ENCODE measurements at regions not wholly inside any gene's neighbourhood (a gene's known extent, or its start where the extent isn't known, plus 50 kb on each side); places are given as distances from the start of the nearest gene placed in this dataset.

DNA sequence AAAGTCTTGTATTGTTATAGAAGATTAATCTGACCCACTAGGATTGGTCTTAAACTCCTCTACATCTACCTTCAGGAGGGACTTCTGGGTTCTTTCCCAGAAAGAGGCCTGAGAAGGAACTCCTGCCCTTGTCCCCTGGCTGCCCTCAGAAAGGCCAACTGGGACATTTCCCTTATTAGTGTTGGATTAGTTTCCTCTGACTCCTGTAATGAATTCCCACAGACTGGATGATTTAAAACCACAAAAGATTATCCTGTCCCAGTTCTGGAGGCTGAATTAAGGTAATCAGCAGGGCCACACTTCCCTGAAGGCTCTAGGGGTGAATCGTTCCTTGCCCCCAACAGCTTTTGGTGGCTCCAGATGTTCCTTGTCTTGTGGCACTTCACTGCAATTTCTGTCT lies 102.8 kb upstream of the NMNAT3 start:
- DNase-seq (ENCODE audit: low spot score, unreplicated experiment) = no peak
- TF ChIP-seq, protein P1, sequence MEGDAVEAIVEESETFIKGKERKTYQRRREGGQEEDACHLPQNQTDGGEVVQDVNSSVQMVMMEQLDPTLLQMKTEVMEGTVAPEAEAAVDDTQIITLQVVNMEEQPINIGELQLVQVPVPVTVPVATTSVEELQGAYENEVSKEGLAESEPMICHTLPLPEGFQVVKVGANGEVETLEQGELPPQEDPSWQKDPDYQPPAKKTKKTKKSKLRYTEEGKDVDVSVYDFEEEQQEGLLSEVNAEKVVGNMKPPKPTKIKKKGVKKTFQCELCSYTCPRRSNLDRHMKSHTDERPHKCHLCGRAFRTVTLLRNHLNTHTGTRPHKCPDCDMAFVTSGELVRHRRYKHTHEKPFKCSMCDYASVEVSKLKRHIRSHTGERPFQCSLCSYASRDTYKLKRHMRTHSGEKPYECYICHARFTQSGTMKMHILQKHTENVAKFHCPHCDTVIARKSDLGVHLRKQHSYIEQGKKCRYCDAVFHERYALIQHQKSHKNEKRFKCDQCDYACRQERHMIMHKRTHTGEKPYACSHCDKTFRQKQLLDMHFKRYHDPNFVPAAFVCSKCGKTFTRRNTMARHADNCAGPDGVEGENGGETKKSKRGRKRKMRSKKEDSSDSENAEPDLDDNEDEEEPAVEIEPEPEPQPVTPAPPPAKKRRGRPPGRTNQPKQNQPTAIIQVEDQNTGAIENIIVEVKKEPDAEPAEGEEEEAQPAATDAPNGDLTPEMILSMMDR (IDR thresholded peaks at IDR 0.05; ENCODE audit: unreplicated experiment) = no peak
- Mint-ChIP-seq H3K27me3 (peaks cover 8% of the 10 kb centered on the region), H3K9me3 (ENCODE audit: low read depth) (no peaks in the 10 kb centered on the region), H3K4me3 (ENCODE audit: low read depth) (no peak overlapping the region), H3K36me3 (ENCODE audit: insufficient read depth) (no peaks in the 10 kb centered on the region), H3K4me1 (ENCODE audit: low read depth) (no peaks in the 10 kb centered on the region), H3K27ac (no peak overlapping the region)

DNA sequence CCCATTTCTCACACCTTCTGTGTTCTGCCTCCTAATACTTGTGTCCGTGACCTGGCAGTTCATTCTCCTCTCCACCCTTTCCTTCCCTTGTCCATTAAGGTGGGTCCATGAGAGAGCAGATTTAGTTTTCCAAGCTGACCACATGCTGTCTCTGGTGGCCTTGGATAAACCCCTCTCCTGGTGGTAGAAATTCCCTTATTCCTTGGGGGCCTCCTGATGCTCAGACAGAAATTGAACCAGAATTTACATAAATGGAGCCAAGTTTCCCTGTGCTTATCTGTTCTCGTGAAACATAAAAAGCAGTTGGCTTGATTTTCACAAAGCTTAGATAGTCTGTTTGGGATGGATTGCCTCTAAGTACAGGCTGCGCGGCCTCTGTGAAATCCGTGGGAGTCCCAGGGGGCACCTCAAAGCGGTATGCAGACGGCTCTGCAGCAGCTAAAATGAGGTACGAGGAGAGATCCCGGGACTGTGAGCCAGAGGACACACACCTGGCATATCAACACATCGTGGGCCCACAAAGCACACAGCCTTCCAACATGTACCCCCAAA lies 101.0 kb upstream of the NMNAT3 start:
- TF ChIP-seq, protein P1 (IDR thresholded peaks at IDR 0.05; ENCODE audit: unreplicated experiment) = no peak
- Mint-ChIP-seq H3K27me3 (peaks cover 3% of the 10 kb centered on the region), H3K27ac (no peak overlapping the region), H3K4me3 (ENCODE audit: low read depth) (no peak overlapping the region), H3K36me3 (ENCODE audit: insufficient read depth) (no peaks in the 10 kb centered on the region), H3K4me1 (ENCODE audit: low read depth) (peaks cover 4% of the 10 kb centered on the region), H3K9me3 (ENCODE audit: low read depth) (no peaks in the 10 kb centered on the region)
- DNase-seq (ENCODE audit: low spot score, unreplicated experiment) = no peak

DNA sequence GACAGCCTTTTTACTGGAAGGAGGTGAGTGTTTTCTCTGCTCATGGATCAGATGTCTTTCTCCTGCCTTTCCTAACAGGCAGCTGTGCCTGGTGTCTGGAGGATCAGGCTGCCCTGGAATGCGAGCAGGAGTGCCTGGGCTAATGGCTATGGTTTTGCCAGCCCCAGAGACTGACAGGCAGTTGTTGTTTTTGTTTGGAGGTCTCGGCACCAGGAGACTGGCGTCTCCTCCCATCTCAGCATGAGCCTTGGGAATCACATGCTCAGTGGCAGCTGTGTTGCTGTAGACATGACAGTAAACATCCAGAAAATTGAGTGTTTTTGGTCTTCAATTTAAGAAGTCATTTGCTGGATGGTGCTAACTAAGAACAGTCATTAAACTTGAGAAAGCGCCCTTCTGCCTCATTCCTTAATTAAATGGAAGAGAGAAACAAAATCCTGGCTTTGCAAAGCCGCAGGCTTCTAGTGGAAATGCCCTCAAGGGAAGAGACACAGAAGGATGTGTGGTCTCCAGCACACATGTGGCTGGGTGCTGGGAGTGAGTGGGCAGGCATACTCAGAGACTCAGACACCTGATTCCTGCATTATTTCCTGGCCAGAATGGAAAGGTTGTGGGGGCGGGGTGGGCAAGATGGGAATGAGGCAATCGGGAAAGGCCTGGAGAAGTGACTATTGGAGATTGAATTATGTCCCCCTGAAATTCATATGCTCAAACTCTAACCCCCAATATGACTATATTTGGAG lies 97.0 kb upstream of the NMNAT3 start:
- Mint-ChIP-seq H3K4me1 (ENCODE audit: low read depth) (peaks cover 23% of the 10 kb centered on the region), H3K36me3 (ENCODE audit: insufficient read depth) (no peaks in the 10 kb centered on the region), H3K27ac (peak overlapping the region; percentile 31), H3K27me3 (peaks cover 3% of the 10 kb centered on the region), H3K9me3 (ENCODE audit: low read depth) (no peaks in the 10 kb centered on the region), H3K4me3 (ENCODE audit: low read depth) (no peak overlapping the region)
- no peak for DNase-seq (ENCODE audit: low spot score, unreplicated experiment)
- TF ChIP-seq, protein P1 (IDR thresholded peaks at IDR 0.05; ENCODE audit: unreplicated experiment) = no peak

DNA sequence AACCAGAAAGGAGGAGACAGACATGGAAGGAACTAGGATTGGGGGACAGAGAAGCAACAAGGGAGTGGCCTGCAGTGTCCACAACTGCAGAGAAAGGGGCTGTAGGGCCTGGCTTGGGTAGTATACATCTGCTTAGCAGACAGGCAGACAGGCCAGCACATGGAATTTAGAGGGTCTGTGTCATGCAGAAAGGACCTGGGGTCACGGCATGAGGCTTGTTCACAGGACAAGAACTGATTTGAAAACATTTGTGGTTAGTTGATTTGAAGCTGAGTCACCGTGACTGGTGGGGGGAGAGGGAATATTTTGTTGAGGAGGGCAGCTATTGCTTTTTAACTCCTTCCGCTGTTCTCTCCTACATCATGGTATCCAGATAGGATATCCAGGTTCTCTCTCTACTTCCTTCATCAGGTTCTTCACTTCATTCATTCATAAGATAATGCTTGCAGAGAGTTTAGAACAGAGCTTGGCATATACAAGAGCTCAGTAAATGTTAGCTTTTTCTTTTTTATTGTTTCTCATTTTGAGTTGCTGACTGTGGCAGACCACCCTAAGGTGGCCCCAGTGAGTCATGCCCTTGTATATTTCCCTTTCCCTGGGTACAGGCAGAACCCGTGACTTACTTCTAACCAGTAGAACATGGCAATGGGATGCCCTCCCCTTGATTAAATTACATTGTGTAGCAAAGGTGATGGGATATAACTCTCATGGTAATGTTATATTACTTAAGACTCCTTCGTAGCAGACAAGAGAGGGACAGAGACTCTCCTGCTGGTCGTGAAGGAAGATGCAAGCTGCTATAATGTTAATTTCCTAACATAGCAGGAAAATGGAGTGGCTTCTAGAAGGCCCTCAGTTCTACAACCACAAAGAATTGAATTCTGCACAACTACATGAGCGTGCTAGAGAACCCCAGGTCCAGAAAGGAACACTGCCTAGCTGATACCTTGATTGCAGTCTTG lies 95.0 kb upstream of the NMNAT3 start:
- no peak overlapping the region for H3K27ac Mint-ChIP-seq
- H3K9me3 Mint-ChIP-seq (ENCODE audit: low read depth) = no peaks in the 10 kb centered on the region
- no peak for DNase-seq (ENCODE audit: low spot score, unreplicated experiment)
- TF ChIP-seq, protein P1 (IDR thresholded peaks at IDR 0.05; ENCODE audit: unreplicated experiment) = no peak
- H3K4me1 Mint-ChIP-seq (ENCODE audit: low read depth) = peaks cover 27% of the 10 kb centered on the region
- H3K36me3 Mint-ChIP-seq (ENCODE audit: insufficient read depth) = no peaks in the 10 kb centered on the region
- no peak overlapping the region for H3K4me3 Mint-ChIP-seq (ENCODE audit: low read depth)
- peaks cover 2% of the 10 kb centered on the region for H3K27me3 Mint-ChIP-seq

DNA sequence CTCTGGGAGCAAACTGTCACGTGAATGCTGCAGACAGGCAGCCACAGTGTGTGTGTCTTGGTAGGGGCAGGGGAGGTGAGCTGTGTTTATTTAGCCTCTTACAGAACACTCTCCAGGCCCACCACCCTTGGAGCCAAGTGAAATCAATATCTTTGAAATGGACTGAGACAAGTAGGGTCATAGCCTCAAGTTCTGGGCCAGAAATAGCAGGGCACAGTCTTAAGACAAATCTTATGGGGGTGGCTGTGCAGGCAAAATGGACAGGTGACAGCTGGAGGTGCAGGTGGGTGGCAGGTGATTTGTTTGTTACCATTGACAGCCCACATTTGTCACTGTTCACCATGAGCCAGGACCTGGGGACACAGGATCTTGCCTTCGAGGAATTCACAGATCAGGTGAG lies 93.6 kb upstream of the NMNAT3 start:
- H3K27me3 Mint-ChIP-seq = peaks cover 2% of the 10 kb centered on the region
- TF ChIP-seq, protein P1 (IDR thresholded peaks at IDR 0.05; ENCODE audit: unreplicated experiment) = no peak
- DNase-seq (ENCODE audit: low spot score, unreplicated experiment) = no peak
- H3K27ac Mint-ChIP-seq = no peak overlapping the region
- no peaks in the 10 kb centered on the region for H3K9me3 Mint-ChIP-seq (ENCODE audit: low read depth)
- peaks cover 27% of the 10 kb centered on the region for H3K4me1 Mint-ChIP-seq (ENCODE audit: low read depth)
- no peak overlapping the region for H3K4me3 Mint-ChIP-seq (ENCODE audit: low read depth)
- H3K36me3 Mint-ChIP-seq (ENCODE audit: insufficient read depth) = no peaks in the 10 kb centered on the region
